Stimulated activated CD4-positive, alpha-beta T cell treated with anti-CD3 and anti-CD28 coated beads, Interleukin-2, amount 100 ng/mL, for 24 hours (primary cell): ENCODE measurements at regions not wholly inside any gene's neighbourhood (a gene's known extent, or its start where the extent isn't known, plus 50 kb on each side); places are given as distances from the start of the nearest gene placed in this dataset.

ENCODE experiments used
- DNase-seq, 2 donors: peaks; one replicate each; pipeline ENCODE4 v3.0.0-alpha.2; 2020

- DNase-seq: no peak
Measured at GRCh38 chr9:86829496-86830046, 117.7 kb downstream of the GAS1 start.

GRCh38 chr9:86828631-86829030 lies 118.7 kb downstream of the GAS1 start:
- DNase-seq: no peak

- DNase-seq: no peak
Measured at GRCh38 chr9:86827893-86828292, 119.4 kb downstream of the GAS1 start.

- no peak for DNase-seq
Measured at GRCh38 chr9:86825299-86825698, 122.0 kb downstream of the GAS1 start.

GRCh38 chr9:86822006-86822801 lies 125.1 kb downstream of the GAS1 start:
- no peak for DNase-seq

- no peak for DNase-seq
Measured at GRCh38 chr9:86821006-86821845, 126.1 kb downstream of the GAS1 start.

- no peak for DNase-seq
Measured at GRCh38 chr9:86819552-86819951, 127.8 kb downstream of the GAS1 start.

GRCh38 chr9:86818636-86819035 lies 128.7 kb downstream of the GAS1 start:
- no peak for DNase-seq

GRCh38 chr9:86816868-86817267 lies 130.4 kb downstream of the GAS1 start:
- no peak for DNase-seq

- no peak for DNase-seq
Measured at GRCh38 chr9:86816366-86816765, 130.9 kb downstream of the GAS1 start.

- DNase-seq: no peak
Measured at GRCh38 chr9:86812616-86813015, 134.7 kb downstream of the GAS1 start.

GRCh38 chr9:86809759-86810367 lies 137.4 kb downstream of the GAS1 start:
- DNase-seq: no peak

- no peak for DNase-seq
Measured at GRCh38 chr9:86809151-86809550, 138.2 kb downstream of the GAS1 start.

- no peak for DNase-seq
Measured at GRCh38 chr9:86807367-86807976, 139.8 kb downstream of the GAS1 start.

- DNase-seq: no peak
Measured at GRCh38 chr9:86804011-86804410, 143.3 kb downstream of the GAS1 start.

GRCh38 chr9:86802900-86803673 lies 144.2 kb downstream of the GAS1 start:
- DNase-seq: no peak

GRCh38 chr9:86801246-86801645 lies 146.1 kb downstream of the GAS1 start:
- DNase-seq: no peak

- no peak for DNase-seq
Measured at GRCh38 chr9:86800681-86801080, 146.6 kb downstream of the GAS1 start.

GRCh38 chr9:86798966-86799365 lies 148.3 kb downstream of the GAS1 start:
- no peak for DNase-seq

- no peak for DNase-seq
Measured at GRCh38 chr9:86796666-86797065, 150.6 kb downstream of the GAS1 start.

- no peak for DNase-seq
Measured at GRCh38 chr9:86795823-86796553, 151.3 kb downstream of the GAS1 start.
